ENCODE measurements at regions not wholly inside any gene's neighbourhood (a gene's known extent, or its start where the extent isn't known, plus 50 kb on each side); places are given as distances from the start of the nearest gene placed in this dataset.

DNA sequence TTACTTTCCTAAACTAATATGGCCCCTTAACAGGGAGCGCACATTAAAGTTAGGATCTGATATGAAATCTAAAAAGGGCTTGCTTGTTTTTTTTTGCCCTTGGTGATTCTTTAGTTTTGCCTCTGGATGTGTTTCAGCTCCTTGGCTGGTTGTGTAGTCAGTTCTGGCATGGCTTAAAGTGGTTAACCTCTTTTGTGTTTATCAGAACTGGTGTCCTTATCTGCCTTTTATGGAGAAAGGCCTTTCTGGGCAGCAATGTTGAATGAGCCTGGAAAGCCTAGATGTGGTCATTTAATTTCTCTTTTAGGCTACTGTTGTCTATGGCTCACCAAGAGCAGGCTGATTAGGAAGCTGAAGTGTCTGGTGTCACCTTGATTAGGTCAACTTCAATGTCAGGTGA is 254.5 kb upstream of the ROPN1 start:
- H3K4me3 Mint-ChIP-seq, result no peak overlapping the region
- ChIA-PET POLR2A (no interaction called here), CTCF (no interaction called here)
- peaks cover 8% of the 10 kb centered on the region for H3K27me3 Mint-ChIP-seq
- no peaks in the 10 kb centered on the region for H3K36me3 Mint-ChIP-seq
- H3K27ac Mint-ChIP-seq, result no peak overlapping the region
- DNase-seq, result no peak
- intact Hi-C loops (cut with micrococcal nuclease), result no loop called here
- no peaks in the 10 kb centered on the region for H3K4me1 Mint-ChIP-seq (ENCODE audit: low read depth)
- no peaks in the 10 kb centered on the region for H3K9me3 Mint-ChIP-seq

DNA sequence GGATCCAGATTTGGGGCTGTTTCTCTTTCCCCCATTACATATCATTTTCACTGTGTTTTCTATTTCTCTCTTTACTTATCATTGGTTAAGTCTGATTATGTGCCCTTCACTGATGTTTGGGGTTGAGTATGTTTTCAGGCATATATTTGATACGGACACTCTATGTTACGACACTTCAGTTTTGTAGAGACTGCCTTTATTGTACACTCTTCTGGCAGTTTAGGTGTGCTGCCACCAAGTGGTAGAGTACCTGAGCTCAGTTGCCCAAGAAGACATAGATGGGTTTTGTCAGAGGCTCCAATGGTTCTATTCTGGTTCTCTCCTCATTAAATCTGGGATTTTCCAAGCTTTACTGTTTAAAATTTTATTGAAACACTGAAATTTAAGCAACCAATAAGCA is 255.0 kb upstream of the ROPN1 start:
- no peak for DNase-seq
- ChIA-PET POLR2A (no interaction called here), CTCF (no interaction called here)
- intact Hi-C loops (cut with micrococcal nuclease), result no loop called here
- H3K4me3 Mint-ChIP-seq, result no peak overlapping the region
- no peak overlapping the region for H3K27ac Mint-ChIP-seq
- peaks cover 8% of the 10 kb centered on the region for H3K27me3 Mint-ChIP-seq
- no peaks in the 10 kb centered on the region for H3K9me3 Mint-ChIP-seq
- no peaks in the 10 kb centered on the region for H3K36me3 Mint-ChIP-seq
- no peaks in the 10 kb centered on the region for H3K4me1 Mint-ChIP-seq (ENCODE audit: low read depth)

DNA sequence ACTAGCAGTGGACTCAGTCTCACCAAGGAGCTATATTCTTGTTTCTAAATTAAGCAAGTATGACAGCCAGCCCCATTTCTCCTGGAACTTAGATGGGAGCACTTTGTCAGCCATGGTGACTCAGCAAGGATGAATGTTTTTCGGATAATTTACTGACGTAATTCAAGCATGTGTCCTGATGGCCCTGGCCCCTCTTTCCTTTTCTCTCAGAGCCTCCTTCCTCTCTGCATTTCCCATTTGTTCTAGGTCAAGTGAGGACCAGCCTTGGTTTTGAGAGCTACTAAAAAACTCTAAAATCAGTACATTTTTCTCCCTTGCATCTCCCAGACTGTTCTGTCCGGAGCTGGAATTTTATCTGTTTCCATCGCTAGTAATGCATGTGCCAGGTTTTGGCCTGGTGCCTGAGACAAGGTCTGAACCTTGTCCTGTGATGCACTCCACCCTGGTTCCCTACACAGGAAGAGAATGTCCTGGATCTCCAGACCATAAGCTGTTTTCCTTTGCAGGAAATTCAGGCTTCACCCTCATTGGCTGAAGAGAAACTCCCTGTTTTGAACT is 256.6 kb upstream of the ROPN1 start:
- DNase-seq, result no peak
- Mint-ChIP-seq H3K9me3 (no peaks in the 10 kb centered on the region), H3K36me3 (no peaks in the 10 kb centered on the region), H3K27me3 (peaks cover 15% of the 10 kb centered on the region), H3K4me1 (ENCODE audit: low read depth) (no peaks in the 10 kb centered on the region), H3K4me3 (no peak overlapping the region), H3K27ac (no peak overlapping the region)
- ChIA-PET CTCF (no interaction called here), POLR2A (no interaction called here)
- intact Hi-C loops (cut with micrococcal nuclease), result no loop called here

DNA sequence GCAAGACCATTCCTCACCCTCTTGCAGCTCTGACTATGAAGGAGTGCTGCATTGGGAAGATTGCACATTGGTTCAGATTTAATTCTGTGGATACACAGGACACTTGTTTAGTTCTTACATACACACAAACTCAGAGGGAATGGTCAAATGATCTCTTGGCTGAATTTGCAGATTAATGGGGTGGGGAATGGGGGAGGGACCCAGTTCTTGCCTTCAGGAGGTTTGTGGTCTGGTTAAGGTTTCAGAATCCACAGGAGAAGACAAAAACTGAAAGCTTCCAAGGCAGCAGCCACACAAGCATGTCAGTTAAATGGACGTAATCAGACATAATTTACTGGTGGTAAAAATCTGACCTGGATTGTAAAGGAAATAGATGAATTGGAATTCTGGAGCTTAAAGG is 257.1 kb upstream of the ROPN1 start:
- DNase-seq, result no peak
- ChIA-PET POLR2A (no interaction called here), CTCF (interaction anchor here (1.1 kb wide), 1 partner anchor 12 kb away, joined by 3 read pairs; no protein-coding TSS in a partner anchor)
- Mint-ChIP-seq H3K4me1 (ENCODE audit: low read depth) (no peaks in the 10 kb centered on the region), H3K27ac (no peak overlapping the region), H3K36me3 (no peaks in the 10 kb centered on the region), H3K4me3 (no peak overlapping the region), H3K9me3 (no peaks in the 10 kb centered on the region), H3K27me3 (peaks cover 15% of the 10 kb centered on the region)
- intact Hi-C loops (cut with micrococcal nuclease), result no loop called here

DNA sequence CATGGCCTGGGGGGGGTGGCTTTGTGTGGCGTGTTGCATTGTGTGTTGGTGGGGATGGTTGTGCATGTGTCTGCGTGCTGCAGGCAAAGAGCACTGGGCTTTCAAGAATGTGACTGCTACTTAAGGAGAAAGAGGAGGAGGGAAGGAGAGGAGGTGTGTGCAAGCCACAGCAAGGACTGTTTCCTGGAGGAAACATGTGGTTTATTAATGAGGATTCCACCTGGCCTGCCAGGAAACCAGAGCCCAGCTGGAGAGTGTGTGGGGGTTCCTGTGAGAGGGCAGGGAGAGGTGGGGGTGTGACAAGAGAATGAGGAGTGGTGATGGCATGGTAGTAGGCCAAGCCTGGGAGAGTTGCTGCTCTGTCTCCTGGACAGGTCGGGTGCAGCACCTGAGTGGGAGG is 258.1 kb upstream of the ROPN1 start:
- no peaks in the 10 kb centered on the region for H3K4me1 Mint-ChIP-seq (ENCODE audit: low read depth)
- intact Hi-C loops (cut with micrococcal nuclease), result no loop called here
- H3K36me3 Mint-ChIP-seq, result no peaks in the 10 kb centered on the region
- DNase-seq, result no peak
- no peaks in the 10 kb centered on the region for H3K9me3 Mint-ChIP-seq
- ChIA-PET POLR2A (no interaction called here), CTCF (interaction anchor here (1.1 kb wide), 1 partner anchor 10 kb away, joined by 3 read pairs; no protein-coding TSS in a partner anchor)
- peaks cover 15% of the 10 kb centered on the region for H3K27me3 Mint-ChIP-seq
- H3K4me3 Mint-ChIP-seq, result no peak overlapping the region
- H3K27ac Mint-ChIP-seq, result no peak overlapping the region

DNA sequence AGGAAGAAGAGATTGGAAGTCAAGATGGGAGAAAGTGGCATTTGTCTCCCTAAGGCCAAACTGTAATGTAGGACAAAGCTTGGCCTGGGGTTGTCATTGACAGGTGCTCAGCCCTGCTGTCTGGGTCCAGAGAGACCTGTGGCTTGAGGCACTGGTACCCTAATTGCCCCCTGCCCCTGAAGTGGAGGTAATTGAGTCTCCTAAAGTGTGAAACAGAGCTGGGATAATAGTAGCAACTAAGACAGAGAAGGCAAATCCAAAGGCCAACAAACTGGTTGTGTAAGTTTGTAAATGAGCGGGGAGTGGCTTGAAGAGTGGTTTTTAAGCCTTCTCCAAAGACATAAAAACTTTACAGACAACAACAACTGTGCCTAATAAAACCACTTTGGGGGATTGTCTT is 264.2 kb upstream of the ROPN1 start:
- ChIA-PET CTCF (no interaction called here), POLR2A (no interaction called here)
- Mint-ChIP-seq H3K27ac (no peak overlapping the region), H3K4me1 (ENCODE audit: low read depth) (no peaks in the 10 kb centered on the region), H3K9me3 (no peaks in the 10 kb centered on the region), H3K27me3 (peaks cover 14% of the 10 kb centered on the region), H3K36me3 (no peaks in the 10 kb centered on the region), H3K4me3 (no peak overlapping the region)
- no peak for DNase-seq
- intact Hi-C loops (cut with micrococcal nuclease), result no loop called here

DNA sequence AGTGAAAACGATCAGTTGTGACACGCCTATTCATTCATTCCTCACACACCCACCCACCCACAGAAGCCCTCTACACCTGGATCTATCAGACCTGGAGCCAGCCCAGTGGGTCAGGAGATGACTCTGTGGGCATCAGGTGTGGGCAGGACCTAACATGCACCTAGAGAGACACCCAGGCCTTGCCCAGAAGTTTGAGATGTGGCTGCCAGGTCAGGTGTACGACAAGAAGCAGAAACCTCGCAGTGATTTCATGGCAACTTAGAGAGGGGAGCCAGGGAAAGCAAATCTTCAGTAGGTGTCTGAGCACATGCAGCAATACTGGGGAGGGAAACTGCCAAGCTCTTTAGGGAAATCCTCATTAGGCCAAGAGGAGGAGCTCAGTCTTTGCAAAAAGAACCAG is 264.7 kb upstream of the ROPN1 start:
- no peaks in the 10 kb centered on the region for H3K9me3 Mint-ChIP-seq
- H3K4me1 Mint-ChIP-seq (ENCODE audit: low read depth), result no peaks in the 10 kb centered on the region
- intact Hi-C loops (cut with micrococcal nuclease), result no loop called here
- H3K27me3 Mint-ChIP-seq, result peaks cover 16% of the 10 kb centered on the region
- H3K36me3 Mint-ChIP-seq, result no peaks in the 10 kb centered on the region
- ChIA-PET CTCF (no interaction called here), POLR2A (no interaction called here)
- no peak overlapping the region for H3K4me3 Mint-ChIP-seq
- H3K27ac Mint-ChIP-seq, result no peak overlapping the region
- no peak for DNase-seq

DNA sequence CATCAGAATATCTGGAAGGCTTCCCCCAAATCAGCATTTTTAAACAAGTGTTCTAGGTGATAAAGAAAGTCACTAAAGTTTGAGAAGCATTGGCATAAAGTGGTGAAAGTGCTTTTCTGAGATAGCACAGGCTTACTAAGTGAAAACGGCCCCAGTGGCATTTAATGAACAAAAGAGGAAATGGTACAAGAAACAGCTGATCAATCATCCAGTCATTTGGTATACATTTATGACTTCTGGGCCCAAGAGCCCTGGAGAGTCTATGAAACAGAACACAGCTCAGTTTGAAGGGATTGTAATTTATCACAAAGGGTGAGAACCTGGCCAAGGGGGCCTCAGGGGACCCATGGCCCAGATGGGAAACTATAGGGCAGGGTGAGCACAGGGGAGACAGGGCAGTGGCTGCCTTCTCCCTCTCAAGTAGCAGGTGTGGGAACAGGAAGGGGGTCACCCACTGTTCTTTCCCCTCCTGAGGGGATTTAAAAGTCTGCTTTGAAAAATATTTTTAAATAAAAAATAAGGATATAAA is 265.5 kb upstream of the ROPN1 start:
- no peak for DNase-seq
- peaks cover 12% of the 10 kb centered on the region for H3K27me3 Mint-ChIP-seq
- no peaks in the 10 kb centered on the region for H3K9me3 Mint-ChIP-seq
- intact Hi-C loops (cut with micrococcal nuclease), result no loop called here
- ChIA-PET CTCF (no interaction called here), POLR2A (no interaction called here)
- no peaks in the 10 kb centered on the region for H3K36me3 Mint-ChIP-seq
- H3K27ac Mint-ChIP-seq, result no peak overlapping the region
- no peak overlapping the region for H3K4me3 Mint-ChIP-seq
- no peaks in the 10 kb centered on the region for H3K4me1 Mint-ChIP-seq (ENCODE audit: low read depth)

DNA sequence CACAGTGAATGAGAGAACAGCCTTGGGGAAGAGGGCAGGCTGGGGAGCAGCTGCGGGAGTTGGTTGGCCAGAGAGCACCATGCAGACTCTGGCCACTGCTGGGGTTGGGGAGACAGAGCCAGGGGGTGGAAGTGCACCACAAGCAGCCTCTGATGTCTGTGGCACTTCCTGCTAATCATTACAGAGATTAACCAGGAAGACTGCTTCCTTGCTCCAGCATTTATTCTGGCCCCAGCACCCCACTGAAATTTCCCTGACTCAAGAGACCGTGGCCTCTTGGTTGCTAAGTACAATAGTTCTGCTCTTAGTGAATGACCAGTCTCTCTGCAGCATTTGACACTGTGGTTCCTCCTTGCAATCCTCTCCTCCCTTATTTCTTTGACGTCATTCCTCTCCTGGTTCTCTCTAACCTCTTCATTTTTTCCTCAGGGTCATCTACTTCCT is 266.2 kb upstream of the ROPN1 start:
- intact Hi-C loops (cut with micrococcal nuclease), result no loop called here
- H3K36me3 Mint-ChIP-seq, result no peaks in the 10 kb centered on the region
- CTCF ChIA-PET, result no interaction called here

DNA sequence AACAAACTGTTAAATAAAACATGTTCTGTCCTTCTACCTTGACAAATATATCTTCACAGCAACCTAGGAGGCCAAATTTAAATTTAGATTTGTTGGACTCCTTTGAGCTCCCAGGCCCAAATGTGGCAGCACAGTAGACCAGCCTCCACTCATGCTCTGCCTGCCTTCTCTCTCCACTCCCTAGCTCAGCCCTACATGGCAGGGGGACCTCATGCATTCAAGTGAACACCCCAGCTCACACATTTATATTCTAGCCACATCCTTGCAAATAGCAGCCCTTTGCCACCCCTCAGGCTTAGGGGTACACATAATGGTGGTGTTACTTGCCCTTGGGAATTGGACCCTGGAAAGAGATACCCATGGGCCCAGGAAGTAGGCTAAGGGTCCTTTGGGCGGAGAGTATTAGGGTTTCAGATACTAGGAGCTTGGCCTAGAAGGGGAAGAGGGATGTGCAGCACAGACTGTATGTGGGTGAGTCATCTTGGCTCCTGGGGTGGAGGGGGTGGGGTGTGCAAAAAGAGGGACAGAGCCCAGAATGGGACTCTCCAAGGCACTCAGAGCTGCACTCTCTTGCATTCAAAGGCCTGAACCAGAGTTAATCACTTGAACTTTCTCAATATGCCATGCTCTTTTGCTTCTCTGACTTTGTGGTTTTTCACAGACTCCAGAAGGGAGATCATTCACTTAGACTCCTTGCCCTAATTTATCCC is 268.4 kb upstream of the ROPN1 start:
- H3K27me3 Mint-ChIP-seq, result peaks cover 7% of the 10 kb centered on the region
- H3K4me1 Mint-ChIP-seq (ENCODE audit: low read depth), result no peaks in the 10 kb centered on the region
- intact Hi-C loops (cut with micrococcal nuclease), result no loop called here
- no peak overlapping the region for H3K27ac Mint-ChIP-seq
- H3K9me3 Mint-ChIP-seq, result no peaks in the 10 kb centered on the region
- H3K36me3 Mint-ChIP-seq, result no peaks in the 10 kb centered on the region
- DNase-seq, result no peak
- no peak overlapping the region for H3K4me3 Mint-ChIP-seq
- CTCF ChIA-PET, result interaction anchor here (1.1 kb wide), 1 partner anchor 11 kb away, joined by 3 read pairs; no protein-coding TSS in a partner anchor
- POLR2A ChIA-PET, result no interaction called here

More for the DNA sequence above, 266.2 kb upstream of the ROPN1 start:
- Mint-ChIP-seq H3K4me3 (no peak overlapping the region), H3K27ac (no peak overlapping the region), H3K27me3 (peaks cover 11% of the 10 kb centered on the region), H3K4me1 (ENCODE audit: low read depth) (no peaks in the 10 kb centered on the region), H3K9me3 (no peaks in the 10 kb centered on the region)
- POLR2A ChIA-PET, result no interaction called here
- DNase-seq, result no peak

DNA sequence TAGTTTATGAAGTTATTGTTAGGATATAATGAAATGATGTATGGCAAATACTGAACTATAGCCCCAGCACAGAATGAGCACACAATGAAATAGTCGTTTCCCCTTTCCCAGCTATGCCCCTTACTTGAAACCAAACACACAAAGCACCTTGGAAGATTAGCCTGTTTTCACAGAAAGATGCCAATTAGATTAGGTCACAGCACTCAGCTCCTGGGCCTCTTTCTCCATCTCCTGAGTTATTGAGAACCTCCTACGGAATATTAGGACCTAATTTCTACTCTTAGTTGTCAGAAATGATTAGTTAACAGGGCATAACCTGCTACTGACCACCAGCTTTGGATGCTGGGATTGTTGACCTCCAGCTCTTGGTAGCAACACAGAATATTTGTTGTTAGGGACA is 269.4 kb upstream of the ROPN1 start:
- peaks cover 3% of the 10 kb centered on the region for H3K27me3 Mint-ChIP-seq
- CTCF ChIA-PET, result interaction anchor here (1.1 kb wide), 1 partner anchor 12 kb away, joined by 3 read pairs; no protein-coding TSS in a partner anchor
- intact Hi-C loops (cut with micrococcal nuclease), result no loop called here
- DNase-seq, result no peak
- H3K4me1 Mint-ChIP-seq (ENCODE audit: low read depth), result no peaks in the 10 kb centered on the region
- no peak overlapping the region for H3K27ac Mint-ChIP-seq
- no peaks in the 10 kb centered on the region for H3K36me3 Mint-ChIP-seq
- no peak overlapping the region for H3K4me3 Mint-ChIP-seq
- no peaks in the 10 kb centered on the region for H3K9me3 Mint-ChIP-seq
- POLR2A ChIA-PET, result no interaction called here

DNA sequence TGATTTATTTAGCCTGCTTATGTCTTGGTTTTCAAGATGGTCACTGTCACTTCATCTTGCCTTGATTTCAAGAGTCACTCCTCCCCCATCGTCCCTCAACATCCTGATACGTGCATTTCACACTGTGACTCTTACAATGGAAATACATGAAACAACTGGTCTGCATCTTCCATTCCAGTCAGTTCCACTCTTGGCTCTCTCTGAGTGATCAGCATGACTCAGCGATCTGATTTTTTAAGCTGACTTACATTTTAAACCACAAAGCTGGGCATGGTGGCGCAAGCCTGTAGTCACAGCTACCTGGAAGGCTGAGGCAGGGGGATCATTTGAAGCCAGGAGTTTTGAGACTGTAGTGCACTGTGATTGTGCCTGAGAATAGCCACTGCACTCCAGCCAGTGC is 271.2 kb upstream of the ROPN1 start:
- no peaks in the 10 kb centered on the region for H3K36me3 Mint-ChIP-seq
- no peak for DNase-seq
- CTCF ChIA-PET, result no interaction called here
- no peaks in the 10 kb centered on the region for H3K9me3 Mint-ChIP-seq
- intact Hi-C loops (cut with micrococcal nuclease), result no loop called here
- no peaks in the 10 kb centered on the region for H3K4me1 Mint-ChIP-seq (ENCODE audit: low read depth)
- POLR2A ChIA-PET, result no interaction called here
- H3K27me3 Mint-ChIP-seq, result peaks cover 3% of the 10 kb centered on the region
- no peak overlapping the region for H3K27ac Mint-ChIP-seq
- no peak overlapping the region for H3K4me3 Mint-ChIP-seq

DNA sequence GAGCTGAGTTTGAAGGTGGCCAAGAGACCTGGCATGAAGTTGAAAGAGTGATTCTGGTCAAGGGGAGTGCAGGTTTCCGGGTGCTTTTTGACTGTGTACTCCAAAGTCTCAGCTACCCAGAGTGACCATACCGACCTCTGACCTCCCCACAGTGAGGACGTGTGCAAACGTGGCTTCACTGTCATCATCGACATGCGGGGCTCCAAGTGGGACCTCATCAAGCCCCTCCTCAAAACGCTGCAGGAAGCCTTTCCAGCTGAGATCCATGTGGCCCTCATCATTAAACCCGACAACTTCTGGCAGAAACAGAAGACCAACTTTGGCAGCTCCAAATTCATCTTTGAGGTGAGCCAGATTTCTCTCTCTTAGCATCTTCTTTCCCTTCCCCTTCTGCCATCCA is 272.4 kb upstream of the ROPN1 start:
- no peak for DNase-seq
- POLR2A ChIA-PET, result no interaction called here
- Mint-ChIP-seq H3K27ac (no peak overlapping the region), H3K36me3 (no peaks in the 10 kb centered on the region), H3K4me3 (no peak overlapping the region), H3K4me1 (ENCODE audit: low read depth) (no peaks in the 10 kb centered on the region), H3K27me3 (peaks cover 3% of the 10 kb centered on the region), H3K9me3 (no peaks in the 10 kb centered on the region)
- CTCF ChIA-PET, result no interaction called here
- intact Hi-C loops (cut with micrococcal nuclease), result no loop called here
